Left ventricle myocardium inferior (tissue), 1 donor: ENCODE measurements at regions not wholly inside any gene's neighbourhood (a gene's known extent, or its start where the extent isn't known, plus 50 kb on each side); places are given as distances from the start of the nearest gene placed in this dataset.

ENCODE experiments used
- DNase-seq: peaks from one replicate; pipeline ENCODE4 v3.0.0-alpha.2; 2020
- H3K27ac ChIP-seq: fragments of 200-600 bp; replicated peaks from 2 replicates; pipeline ENCODE4 v1.8.0; 2021
- H3K27me3 ChIP-seq: fragments of 200-600 bp; 2 replicates; pipeline ENCODE4 v1.8.0; 2021; ENCODE audit warnings: low read depth
- H3K36me3 ChIP-seq: fragments of 200-600 bp; 2 replicates; pipeline ENCODE4 v1.8.0; 2021
- H3K4me1 ChIP-seq: fragments of 200-600 bp; 2 replicates; pipeline ENCODE4 v1.8.0; 2021
- H3K4me3 ChIP-seq: fragments of 200-600 bp; 2 replicates; pipeline ENCODE4 v1.8.0; 2021; ENCODE audit warnings: mild to moderate bottlenecking, moderate library complexity
- H3K9me3 ChIP-seq: fragments of 200-600 bp; replicated peaks from 2 replicates; pipeline ENCODE4 v1.8.0; 2021
- intact Hi-C: fragments of 100-400 bp; cut with micrococcal nuclease; formaldehyde crosslinking; loops from one replicate; pipeline ENCODE4 v1.11.0; 2022
- TF ChIP-seq, protein P1 (sequence below): fragments of 200-600 bp; IDR thresholded peaks from 2 replicates; pipeline ENCODE4 v1.8.0; 2021; ENCODE audit warnings: antibody characterized with exemption, mild to moderate bottlenecking, borderline replicate concordance
- donor health status: DM: no; HTN: yes; CAD: no; lungs with severe emphysema.

DNA sequence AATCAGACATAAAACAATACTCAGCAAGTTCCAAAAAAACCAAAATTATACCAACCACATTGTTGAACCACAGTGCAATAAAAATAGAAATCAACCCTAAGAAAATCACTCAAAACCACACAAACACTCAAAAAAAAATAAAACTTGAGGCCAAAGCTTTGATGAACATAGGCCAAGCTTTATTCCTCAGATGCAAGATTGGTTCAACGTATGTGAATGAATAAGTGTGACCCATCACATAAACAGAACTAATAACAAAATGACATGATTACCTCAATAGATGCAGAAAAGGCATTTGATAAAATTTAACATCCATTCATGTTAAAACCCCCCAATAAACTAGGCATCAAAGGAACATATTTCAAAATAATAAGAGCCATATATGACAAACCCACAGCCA, 506.1 kb upstream of the FZD8 start:
- no peak overlapping the region for H3K4me3 ChIP-seq
- H3K4me1 ChIP-seq, result no peaks in the 10 kb centered on the region
- intact Hi-C loops, result no loop called here
- H3K27me3 ChIP-seq, result no peaks in the 10 kb centered on the region
- no peaks in the 10 kb centered on the region for H3K36me3 ChIP-seq
- no peak overlapping the region for H3K27ac ChIP-seq
- peaks cover 29% of the 10 kb centered on the region for H3K9me3 ChIP-seq
- DNase-seq, result no peak
- TF ChIP-seq, protein P1, sequence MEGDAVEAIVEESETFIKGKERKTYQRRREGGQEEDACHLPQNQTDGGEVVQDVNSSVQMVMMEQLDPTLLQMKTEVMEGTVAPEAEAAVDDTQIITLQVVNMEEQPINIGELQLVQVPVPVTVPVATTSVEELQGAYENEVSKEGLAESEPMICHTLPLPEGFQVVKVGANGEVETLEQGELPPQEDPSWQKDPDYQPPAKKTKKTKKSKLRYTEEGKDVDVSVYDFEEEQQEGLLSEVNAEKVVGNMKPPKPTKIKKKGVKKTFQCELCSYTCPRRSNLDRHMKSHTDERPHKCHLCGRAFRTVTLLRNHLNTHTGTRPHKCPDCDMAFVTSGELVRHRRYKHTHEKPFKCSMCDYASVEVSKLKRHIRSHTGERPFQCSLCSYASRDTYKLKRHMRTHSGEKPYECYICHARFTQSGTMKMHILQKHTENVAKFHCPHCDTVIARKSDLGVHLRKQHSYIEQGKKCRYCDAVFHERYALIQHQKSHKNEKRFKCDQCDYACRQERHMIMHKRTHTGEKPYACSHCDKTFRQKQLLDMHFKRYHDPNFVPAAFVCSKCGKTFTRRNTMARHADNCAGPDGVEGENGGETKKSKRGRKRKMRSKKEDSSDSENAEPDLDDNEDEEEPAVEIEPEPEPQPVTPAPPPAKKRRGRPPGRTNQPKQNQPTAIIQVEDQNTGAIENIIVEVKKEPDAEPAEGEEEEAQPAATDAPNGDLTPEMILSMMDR, result no peak

DNA sequence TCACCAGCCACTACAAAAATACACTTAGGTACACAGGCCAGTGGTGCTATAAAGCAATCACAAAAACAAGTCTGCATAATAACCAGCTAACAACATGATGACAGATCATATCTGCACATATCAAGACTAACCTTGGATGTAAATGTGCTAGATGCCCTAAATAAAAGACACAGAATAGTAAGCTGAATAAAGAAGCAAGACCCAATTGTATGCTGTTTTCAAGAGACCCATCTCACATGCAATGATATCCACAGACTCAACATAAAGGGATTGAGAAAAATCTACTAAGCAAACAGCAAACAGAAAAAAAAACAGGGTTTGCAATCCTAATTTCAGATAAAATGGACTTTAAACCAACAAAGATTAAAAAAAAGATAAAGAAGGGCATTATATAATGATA, 505.4 kb upstream of the FZD8 start:
- no peak for DNase-seq
- Histone ChIP-seq H3K4me1 (no peaks in the 10 kb centered on the region), H3K4me3 (no peak overlapping the region), H3K27ac (no peak overlapping the region), H3K9me3 (peaks cover 29% of the 10 kb centered on the region), H3K36me3 (no peaks in the 10 kb centered on the region), H3K27me3 (no peaks in the 10 kb centered on the region)
- TF ChIP-seq, protein P1, result no peak
- intact Hi-C loops, result no loop called here

DNA sequence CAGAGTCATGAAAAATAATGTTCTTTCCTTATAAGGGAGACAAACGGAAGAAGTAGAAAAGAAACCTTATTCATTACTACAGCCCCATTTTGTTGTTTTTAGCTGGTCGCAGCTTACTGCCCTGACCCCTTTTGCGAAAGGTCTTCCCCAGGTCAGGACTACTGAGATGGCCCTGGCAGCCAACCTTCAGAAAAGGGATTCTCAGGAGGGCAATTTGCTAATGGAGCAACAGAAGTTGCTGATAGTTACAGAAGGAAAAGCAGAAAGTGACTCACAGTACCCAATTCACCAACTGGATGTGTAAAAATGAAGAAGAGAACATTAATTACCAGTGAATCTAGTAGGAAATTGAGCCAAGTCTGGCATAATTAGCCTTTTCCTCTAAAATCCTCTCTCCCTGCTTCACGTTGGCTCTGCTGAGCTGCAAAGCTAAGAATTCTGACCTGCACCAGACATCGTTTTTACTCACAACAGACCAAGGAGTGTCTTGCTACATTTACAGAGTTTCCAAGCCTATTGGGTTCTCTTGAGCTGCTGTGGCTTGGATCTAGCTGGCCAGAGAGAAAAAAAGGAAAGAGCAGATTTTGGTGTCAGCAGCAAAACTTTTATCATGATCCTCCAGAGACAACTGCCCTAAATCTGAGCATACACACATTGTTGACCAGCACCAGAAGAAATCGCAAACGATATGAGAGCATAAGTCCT, 499.9 kb upstream of the FZD8 start:
- Histone ChIP-seq H3K36me3 (no peaks in the 10 kb centered on the region), H3K4me1 (no peaks in the 10 kb centered on the region), H3K27ac (peak overlapping the region; percentile 52), H3K9me3 (peaks cover 24% of the 10 kb centered on the region), H3K4me3 (no peak overlapping the region), H3K27me3 (no peaks in the 10 kb centered on the region)
- no peak for DNase-seq
- TF ChIP-seq, protein P1, result no peak
- intact Hi-C loops, result no loop called here

DNA sequence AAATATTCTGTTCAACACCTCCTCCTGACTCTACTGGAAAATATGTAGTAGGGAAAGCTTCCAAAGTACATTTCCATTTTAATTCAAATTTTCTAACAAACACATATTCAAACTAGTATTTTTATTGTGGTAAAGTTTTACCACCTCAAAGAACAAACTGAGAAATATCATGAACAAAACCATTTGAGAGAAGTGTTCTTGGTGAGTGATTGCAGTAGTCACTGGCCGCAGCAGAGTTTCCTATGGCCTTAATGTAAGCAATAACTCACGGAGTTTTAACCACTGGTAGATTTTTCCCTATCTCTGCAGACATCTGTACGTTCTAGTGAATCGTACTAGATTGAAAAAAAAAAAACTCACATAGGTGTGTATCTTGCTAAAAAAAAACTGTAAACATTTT, 487.0 kb upstream of the FZD8 start:
- Histone ChIP-seq H3K27me3 (no peaks in the 10 kb centered on the region), H3K4me3 (no peak overlapping the region), H3K36me3 (no peaks in the 10 kb centered on the region), H3K9me3 (no peaks in the 10 kb centered on the region), H3K4me1 (no peaks in the 10 kb centered on the region), H3K27ac (no peak overlapping the region)
- TF ChIP-seq, protein P1, result no peak
- no peak for DNase-seq
- intact Hi-C loops, result no loop called here

- Histone ChIP-seq H3K4me1 (no peaks in the 10 kb centered on the region), H3K9me3 (no peaks in the 10 kb centered on the region), H3K36me3 (no peaks in the 10 kb centered on the region), H3K27me3 (no peaks in the 10 kb centered on the region), H3K27ac (no peak overlapping the region), H3K4me3 (no peak overlapping the region)
- TF ChIP-seq, protein P1, result no peak
- DNase-seq, result no peak
- intact Hi-C loops, result no loop called here
Measured at GRCh38 chr10:36126076-36126475, 484.0 kb upstream of the FZD8 start.
